ENCODE measurements at regions not wholly inside any gene's neighbourhood (a gene's known extent, or its start where the extent isn't known, plus 50 kb on each side); places are given as distances from the start of the nearest gene placed in this dataset.

- no peak for DNase-seq
Observed at GRCh38 chr1:87568005-87568404, 239.3 kb downstream of the LMO4 start.

- DNase-seq, result no peak
Observed at GRCh38 chr1:87568911-87569310, 240.2 kb downstream of the LMO4 start.

GRCh38 chr1:87572008-87572407 lies 243.3 kb downstream of the LMO4 start:
- DNase-seq, result no peak

GRCh38 chr1:87572891-87573290 lies 244.2 kb downstream of the LMO4 start:
- DNase-seq, result no peak

- no peak for DNase-seq
Observed at GRCh38 chr1:87575528-87575927, 246.8 kb downstream of the LMO4 start.

- DNase-seq, result no peak
Observed at GRCh38 chr1:87578464-87578863, 249.8 kb downstream of the LMO4 start.

GRCh38 chr1:87583459-87583858 lies 254.8 kb downstream of the LMO4 start:
- no peak for DNase-seq

- DNase-seq, result no peak
Observed at GRCh38 chr1:87584586-87584985, 255.9 kb downstream of the LMO4 start.

- no peak for DNase-seq
Observed at GRCh38 chr1:87586501-87586900, 257.8 kb downstream of the LMO4 start.

GRCh38 chr1:87588495-87588894 lies 259.8 kb downstream of the LMO4 start:
- no peak for DNase-seq

- no peak for DNase-seq
Observed at GRCh38 chr1:87591492-87591891, 262.8 kb downstream of the LMO4 start.

GRCh38 chr1:87592156-87592555 lies 263.5 kb downstream of the LMO4 start:
- no peak for DNase-seq

- no peak for DNase-seq
Observed at GRCh38 chr1:87594736-87595383, 266.2 kb downstream of the LMO4 start.

- DNase-seq, result no peak
Observed at GRCh38 chr1:87595384-87595781, 266.7 kb downstream of the LMO4 start.

- DNase-seq, result no peak
Observed at GRCh38 chr1:87598429-87598828, 269.7 kb downstream of the LMO4 start.

GRCh38 chr1:87599569-87599968 lies 270.9 kb downstream of the LMO4 start:
- no peak for DNase-seq

- DNase-seq, result peak in 2 of 3 experiments; percentile 54 to 80
Observed at GRCh38 chr1:87600055-87600850, 271.6 kb downstream of the LMO4 start.

- DNase-seq, result no peak
Observed at GRCh38 chr1:87600854-87601253, 272.2 kb downstream of the LMO4 start.

- no peak for DNase-seq
Observed at GRCh38 chr1:87603626-87604025, 274.9 kb downstream of the LMO4 start.

GRCh38 chr1:87612956-87613355 lies 284.3 kb downstream of the LMO4 start:
- peak in 2 of 3 experiments; percentile 4 to 38 for DNase-seq

GRCh38 chr1:87615491-87615890 lies 286.8 kb downstream of the LMO4 start:
- no peak for DNase-seq

- no peak for DNase-seq
Observed at GRCh38 chr1:87615901-87616300, 287.2 kb downstream of the LMO4 start.

- DNase-seq, result no peak
Observed at GRCh38 chr1:87620807-87621206, 292.1 kb downstream of the LMO4 start.

GRCh38 chr1:87629673-87630072 lies 301.0 kb downstream of the LMO4 start:
- no peak for DNase-seq

GRCh38 chr1:87632232-87632631 lies 303.6 kb downstream of the LMO4 start:
- DNase-seq, result no peak
